K562 (cell line): ENCODE measurements at regions not wholly inside any gene's neighbourhood (a gene's known extent, or its start where the extent isn't known, plus 50 kb on each side); places are given as distances from the start of the nearest gene placed in this dataset.

ENCODE experiments used
- ATAC-seq: fragments of 200-7000 bp; cut with Tn5 transposase; 3 replicates; pipeline ENCODE4 v1.9.1; 2020; ENCODE audit warnings: moderate library complexity
- BruUV-seq: library from RNA; stranded (reverse); fragments of 400-500 nt; replicated peaks from 2 replicates; lab custom pipeline; 2021; lab: Mats Ljungman, UMichigan
- CTCF ChIA-PET: fragments of 300-600 bp; formaldehyde crosslinking; extraction: SDS; loops from one replicate; lab custom pipeline; 2021; ENCODE audit warnings: low intra/inter-chr PET ratio; lab: Yijun Ruan, JAX
- POLR2A ChIA-PET: fragments of 300-600, 350-650 bp; sonication (Branson Sonifier 250); formaldehyde crosslinking; extraction: SDS; loops from one replicate; lab custom pipeline; 2021; ENCODE audit warnings: antibody characterized with exemption, inconsistent platforms; lab: Yijun Ruan, JAX
- DNase-seq, 4 experiments: peaks; one replicate each; pipeline versions ENCODE4 v3.0.0 to v3.0.0-alpha.2; 2011 to 2018; ENCODE audit warnings: low spot score in 3 of 4, mixed read lengths in 3 of 4; ENCODE audit errors: extremely low read depth in 1 of 4
- FAIRE-seq: peaks from 2 replicates; lab custom pipeline; 2011; peaks lifted over from hg19 to GRCh38; lab: Jason Lieb, UNC
- H2AFZ ChIP-seq: 2 replicates; pipeline ENCODE4 v1.6.0; 2011; ENCODE audit warnings: low read depth, low read length, control low read depth, inconsistent platforms
- H3K27ac ChIP-seq: fragments of 200-600 bp; 3 replicates; pipeline ENCODE4 v1.8.0; 2011; ENCODE audit warnings: low read depth, mild to moderate bottlenecking, control low read depth, inconsistent platforms, low read length, moderate library complexity, mixed read lengths; ENCODE audit errors: extremely low read depth
- H3K27me3 ChIP-seq, 2 experiments: fragments of 300-600 bp in 1 of 2; 2 replicates in 1 of 2; 3 replicates in 1 of 2; pipeline versions ENCODE4 v1.6.0 to v1.8.0; 2011; ENCODE audit warnings: inconsistent platforms in 2 of 2, low read length in 2 of 2, mild to moderate bottlenecking in 1 of 2, mixed read lengths in 1 of 2, moderate library complexity in 1 of 2; ENCODE audit not compliant: control insufficient read depth in 2 of 2, insufficient read depth in 2 of 2
- H3K36me3 ChIP-seq: fragments of 300-600 bp; 3 replicates; pipeline ENCODE4 v1.8.0; 2011; ENCODE audit warnings: mild to moderate bottlenecking, low read length, inconsistent platforms; ENCODE audit not compliant: control insufficient read depth, insufficient read depth
- H3K4me1 ChIP-seq, 2 experiments: fragments of 200-600 bp in 1 of 2; replicated peaks in 1 of 2; 2 replicates in 1 of 2; 3 replicates in 1 of 2; pipeline versions ENCODE4 v1.5.1 to v1.8.0; 2011; ENCODE audit warnings: inconsistent platforms in 2 of 2, low read length in 2 of 2, mild to moderate bottlenecking in 1 of 2, mixed read lengths in 1 of 2, moderate library complexity in 1 of 2; ENCODE audit not compliant: control insufficient read depth in 2 of 2, insufficient read depth in 2 of 2
- H3K4me2 ChIP-seq: 2 replicates; pipeline ENCODE4 v1.6.1; 2011; ENCODE audit warnings: low read length, control low read depth, inconsistent platforms, mixed read lengths; ENCODE audit not compliant: insufficient read depth
- H3K4me3 ChIP-seq: fragments of 200-600 bp; sonication (generic), shearing (Covaris generic); 2 replicates; pipeline ENCODE4 v1.5.1; 2016; ENCODE audit warnings: control low read depth, inconsistent platforms
- H3K79me2 ChIP-seq: fragments of 200-600 bp; 3 replicates; pipeline ENCODE4 v1.8.0; 2011; ENCODE audit warnings: low read length, inconsistent platforms; ENCODE audit not compliant: control insufficient read depth, insufficient read depth
- H3K9ac ChIP-seq, 2 experiments: 2 replicates each; pipeline versions ENCODE4 v1.6.0 to v1.6.1; 2011; ENCODE audit warnings: low read depth in 2 of 2, low read length in 2 of 2, control low read depth in 1 of 2, inconsistent platforms in 1 of 2, mild to moderate bottlenecking in 1 of 2, mixed read lengths in 1 of 2; ENCODE audit not compliant: insufficient read depth in 1 of 2
- H3K9me1 ChIP-seq: one replicate; pipeline ENCODE4 v1.6.0; 2011; ENCODE audit warnings: inconsistent platforms, mild to moderate bottlenecking, low read length, moderate library complexity; ENCODE audit not compliant: control insufficient read depth, insufficient read depth
- H3K9me3 ChIP-seq: replicated peaks from 2 replicates; pipeline ENCODE4 v1.5.1; 2011; ENCODE audit warnings: low read depth, low read length, inconsistent platforms; ENCODE audit not compliant: control insufficient read depth, insufficient read depth
- H4K20me1 ChIP-seq: replicated peaks from 2 replicates; pipeline ENCODE4 v1.6.1; 2011; ENCODE audit warnings: low read length, inconsistent platforms, mixed read lengths; ENCODE audit not compliant: control insufficient read depth, insufficient read depth
- ATF3 ChIP-seq, 2 experiments: fragments of 450-650 bp in 1 of 2; sonication (generic) in 1 of 2; formaldehyde crosslinking in 1 of 2; IDR thresholded peaks in 1 of 2; conservative IDR thresholded peaks in 1 of 2; 2 replicates each; pipeline versions ENCODE4 v1.6.1 to v1.8.1; 2016 to 2023; ENCODE audit warnings: mild to moderate bottlenecking in 2 of 2, moderate library complexity in 2 of 2, inconsistent platforms in 1 of 2, missing genetic modification reagents in 1 of 2
- COPS2 ChIP-seq: fragments of 450-650 bp; conservative IDR thresholded peaks from 2 replicates; pipeline ENCODE4 v1.6.1; 2016; ENCODE audit warnings: mild to moderate bottlenecking, moderate library complexity
- HEY1 ChIP-seq: fragments of 250-450 bp; sonication (Bioruptor Pico); IDR thresholded peaks from 2 replicates; pipeline ENCODE4 v1.5.0; 2020; ENCODE audit warnings: mild to moderate bottlenecking, moderate library complexity, borderline replicate concordance
- KLF16 ChIP-seq: IDR thresholded peaks from 2 replicates; pipeline ENCODE4 v1.6.1; 2016; ENCODE audit warnings: antibody characterized with exemption
- NFXL1 ChIP-seq: fragments of 450-650 bp; formaldehyde crosslinking; IDR thresholded peaks from 2 replicates; pipeline ENCODE4 v1.4.0; 2021; ENCODE audit warnings: mild to moderate bottlenecking
- SMARCC2 ChIP-seq: fragments of 450-650 bp; IDR thresholded peaks from 2 replicates; pipeline ENCODE4 v1.6.1; 2017; ENCODE audit warnings: antibody characterized with exemption, moderate library complexity, mild to moderate bottlenecking, low read depth
- ZC3H8 ChIP-seq: fragments of 450-650 bp; IDR thresholded peaks from 2 replicates; pipeline ENCODE4 v1.6.1; 2017
- ZNF121 ChIP-seq: sonication (generic); formaldehyde crosslinking; conservative IDR thresholded peaks from 2 replicates; pipeline ENCODE4 v1.8.0; 2022; ENCODE audit warnings: missing genetic modification reagents
- ZNF165 ChIP-seq: fragments of 250-450 bp; sonication (Bioruptor Pico); IDR thresholded peaks from 2 replicates; pipeline ENCODE4 v1.4.0; 2020; ENCODE audit warnings: borderline replicate concordance
- ZNF184 ChIP-seq: sonication (generic); formaldehyde crosslinking; IDR thresholded peaks from 2 replicates; pipeline ENCODE4 v1.5.0; 2020; ENCODE audit warnings: missing genetic modification reagents
- ZNF551 ChIP-seq: fragments of 250-450 bp; sonication (Bioruptor Pico); IDR thresholded peaks from 2 replicates; pipeline ENCODE4 v1.5.0; 2021; ENCODE audit warnings: mild to moderate bottlenecking, moderate library complexity
- WGBS: fragments of 100-300 bp; shearing (Covaris generic); methylation state at CpG from one replicate; pipeline ENCODE4 v1.1.6; 2016; ENCODE audit warnings: low coverage, mixed read lengths; ENCODE audit not compliant: insufficient coverage; ENCODE audit errors: missing lambda C conversion rate; 5-methylcytosine and 5-hydroxymethylcytosine counted together
- in situ Hi-C: fragments of 300-500 bp; cut with MboI; formaldehyde crosslinking; loops from 4 replicates; pipeline ENCODE4 v1.15.0; 2018; ENCODE audit warnings: inconsistent platforms, mixed read lengths
- intact Hi-C: fragments of 100-400 bp; cut with micrococcal nuclease; formaldehyde crosslinking; loops from 2 replicates; pipeline ENCODE4 v1.14.2; 2022
- TF ChIP-seq, protein P1 (sequence below): fragments of 250-450 bp; sonication (Bioruptor Pico); IDR thresholded peaks from 2 replicates; pipeline ENCODE4 v1.4.0; 2020; ENCODE audit warnings: mild to moderate bottlenecking, moderate library complexity

- Histone ChIP-seq H3K36me3 (no peaks in the 10 kb centered on the region), H3K79me2 (no peaks in the 10 kb centered on the region), H4K20me1 (no peaks in the 10 kb centered on the region), H3K27ac (no peak overlapping the region), H2AFZ (no peak overlapping the region), H3K9me3 (no peaks in the 10 kb centered on the region)
- ATAC-seq: no peak
- BruUV-seq: no TSS peak
- POLR2A ChIA-PET: no interaction called here
- no peak for TF ChIP-seq COPS2
- TF ChIP-seq ZNF165 (CRISPR knock-in tag): no peak
- TF ChIP-seq HEY1: no peak
- no peak for TF ChIP-seq ZC3H8
- no peak for TF ChIP-seq NFXL1 (CRISPR knock-in tag)
- no peak for TF ChIP-seq ZNF121 (CRISPR knock-in tag)
- no peak for TF ChIP-seq ATF3 (IDR thresholded peaks at IDR 0.05)
- TF ChIP-seq ATF3 (CRISPR knock-in tag; conservative IDR thresholded peaks at IDR 0.05): no peak
- no peak for TF ChIP-seq ZNF551 (CRISPR knock-in tag)
- TF ChIP-seq ZNF184 (CRISPR knock-in tag): no peak
- no peak for TF ChIP-seq KLF16
- TF ChIP-seq, protein P1, sequence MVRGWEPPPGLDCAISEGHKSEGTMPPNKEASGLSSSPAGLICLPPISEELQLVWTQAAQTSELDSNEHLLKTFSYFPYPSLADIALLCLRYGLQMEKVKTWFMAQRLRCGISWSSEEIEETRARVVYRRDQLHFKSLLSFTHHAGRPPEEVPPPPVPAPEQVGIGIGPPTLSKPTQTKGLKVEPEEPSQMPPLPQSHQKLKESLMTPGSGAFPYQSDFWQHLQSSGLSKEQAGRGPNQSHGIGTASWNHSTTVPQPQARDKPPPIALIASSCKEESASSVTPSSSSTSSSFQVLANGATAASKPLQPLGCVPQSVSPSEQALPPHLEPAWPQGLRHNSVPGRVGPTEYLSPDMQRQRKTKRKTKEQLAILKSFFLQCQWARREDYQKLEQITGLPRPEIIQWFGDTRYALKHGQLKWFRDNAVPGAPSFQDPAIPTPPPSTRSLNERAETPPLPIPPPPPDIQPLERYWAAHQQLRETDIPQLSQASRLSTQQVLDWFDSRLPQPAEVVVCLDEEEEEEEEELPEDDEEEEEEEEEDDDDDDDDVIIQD (CRISPR knock-in tag): no peak
- TF ChIP-seq SMARCC2: no peak
- TF ChIP-seq, all 486 proteins: peak for 0
- Histone ChIP-seq H3K4me1 (no peaks in the 10 kb centered on the region), H3K9me1 (no peaks in the 10 kb centered on the region), H3K4me3 (no peak overlapping the region), H3K4me2 (no peak overlapping the region), H3K9ac (no peak overlapping the region), H3K27me3 (no peaks in the 10 kb centered on the region)
- no peak for DNase-seq
- WGBS: 0% methylated on average over 1 of the region's 1 CpG
- FAIRE-seq: no peak
- intact Hi-C loops (no loop called here), in situ Hi-C loops (no loop called here)
- CTCF ChIA-PET: no interaction called here
These were observed 724.6 kb upstream of the CELF2 start for GRCh38 chr10:10293041-10293440.
